ENCODE measurements at regions not wholly inside any gene's neighbourhood (a gene's known extent, or its start where the extent isn't known, plus 50 kb on each side); places are given as distances from the start of the nearest gene placed in this dataset.

GRCh38 chr2:81528852-81529480 is 1224.4 kb upstream of the LRRTM1 start:
- Histone ChIP-seq H3K36me3 (ENCODE audit: control insufficient read depth, insufficient read depth, low read length, severe bottlenecking) (no peaks in the 10 kb centered on the region), H3K9me3 (ENCODE audit: control insufficient read depth, low read length) (no peaks in the 10 kb centered on the region), H3K4me3 (ENCODE audit: low read length) (no peak overlapping the region), H3K4me1 (ENCODE audit: control insufficient read depth, insufficient read depth, low read length) (no peaks in the 10 kb centered on the region), H3K9ac (ENCODE audit: low read length) (no peak overlapping the region), H3K27me3 (replicated peaks; ENCODE audit: control insufficient read depth, insufficient read depth, low read length) (no peaks in the 10 kb centered on the region)
- no peak for DNase-seq (ENCODE audit: low read depth)

- no peak overlapping the region for H3K9ac ChIP-seq (ENCODE audit: low read length)
- DNase-seq (ENCODE audit: low read depth) = no peak
- no peaks in the 10 kb centered on the region for H3K9me3 ChIP-seq (ENCODE audit: control insufficient read depth, low read length)
- no peaks in the 10 kb centered on the region for H3K36me3 ChIP-seq (ENCODE audit: control insufficient read depth, insufficient read depth, low read length, severe bottlenecking)
- H3K4me1 ChIP-seq (ENCODE audit: control insufficient read depth, insufficient read depth, low read length) = no peaks in the 10 kb centered on the region
- no peaks in the 10 kb centered on the region for H3K27me3 ChIP-seq (replicated peaks; ENCODE audit: control insufficient read depth, insufficient read depth, low read length)
- H3K4me3 ChIP-seq (ENCODE audit: low read length) = no peak overlapping the region
These were observed 1218.8 kb upstream of the LRRTM1 start for GRCh38 chr2:81523344-81523743.

DNA sequence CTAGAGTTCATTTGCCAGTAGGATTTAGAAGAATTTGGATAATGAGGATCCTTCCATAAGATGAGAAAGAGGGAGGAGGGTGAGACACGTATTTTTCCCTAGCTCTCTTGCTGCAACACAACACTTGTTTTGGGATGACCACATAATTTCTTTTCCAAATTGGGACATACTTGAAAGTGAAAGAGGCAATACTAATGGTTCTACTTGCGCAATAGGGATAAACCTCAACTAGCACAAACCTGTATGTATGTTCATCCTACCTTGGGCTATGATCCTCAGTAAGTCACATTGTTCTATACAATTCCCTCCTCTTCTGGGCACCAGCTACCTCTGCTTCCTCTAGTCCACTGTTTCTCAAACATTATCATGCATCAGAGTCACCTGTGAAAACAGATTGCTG is 1208.8 kb upstream of the LRRTM1 start:
- Histone ChIP-seq H3K27me3 (replicated peaks; ENCODE audit: control insufficient read depth, insufficient read depth, low read length) (no peaks in the 10 kb centered on the region), H3K4me1 (ENCODE audit: control insufficient read depth, insufficient read depth, low read length) (no peaks in the 10 kb centered on the region), H3K9me3 (ENCODE audit: control insufficient read depth, low read length) (no peaks in the 10 kb centered on the region), H3K36me3 (ENCODE audit: control insufficient read depth, insufficient read depth, low read length, severe bottlenecking) (no peaks in the 10 kb centered on the region), H3K9ac (ENCODE audit: low read length) (no peak overlapping the region), H3K4me3 (ENCODE audit: low read length) (no peak overlapping the region)
- no peak for DNase-seq (ENCODE audit: low read depth)

DNA sequence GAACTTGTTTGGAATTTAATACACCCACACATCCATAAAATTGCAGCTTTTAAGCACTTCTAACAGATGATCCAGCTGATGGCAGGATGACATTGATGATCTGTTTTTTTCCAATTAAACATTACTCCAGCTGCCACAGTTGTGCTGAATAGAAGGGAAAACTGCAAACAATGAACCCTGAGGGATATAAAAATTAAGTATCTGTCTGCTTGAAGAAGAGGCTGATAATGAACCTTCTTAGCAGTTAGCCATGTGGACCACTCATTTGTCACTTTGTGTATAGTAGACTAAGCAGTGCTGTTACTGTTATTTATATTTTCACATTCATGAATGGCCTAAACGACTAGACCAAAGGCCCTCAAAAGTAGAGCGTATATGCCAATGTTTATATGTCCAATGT is 1201.0 kb upstream of the LRRTM1 start:
- H3K9me3 ChIP-seq (ENCODE audit: control insufficient read depth, low read length) = no peaks in the 10 kb centered on the region
- H3K4me1 ChIP-seq (ENCODE audit: control insufficient read depth, insufficient read depth, low read length) = no peaks in the 10 kb centered on the region
- no peak overlapping the region for H3K4me3 ChIP-seq (ENCODE audit: low read length)
- DNase-seq (ENCODE audit: low read depth) = no peak
- H3K9ac ChIP-seq (ENCODE audit: low read length) = no peak overlapping the region
- no peaks in the 10 kb centered on the region for H3K36me3 ChIP-seq (ENCODE audit: control insufficient read depth, insufficient read depth, low read length, severe bottlenecking)
- H3K27me3 ChIP-seq (replicated peaks; ENCODE audit: control insufficient read depth, insufficient read depth, low read length) = no peaks in the 10 kb centered on the region

DNA sequence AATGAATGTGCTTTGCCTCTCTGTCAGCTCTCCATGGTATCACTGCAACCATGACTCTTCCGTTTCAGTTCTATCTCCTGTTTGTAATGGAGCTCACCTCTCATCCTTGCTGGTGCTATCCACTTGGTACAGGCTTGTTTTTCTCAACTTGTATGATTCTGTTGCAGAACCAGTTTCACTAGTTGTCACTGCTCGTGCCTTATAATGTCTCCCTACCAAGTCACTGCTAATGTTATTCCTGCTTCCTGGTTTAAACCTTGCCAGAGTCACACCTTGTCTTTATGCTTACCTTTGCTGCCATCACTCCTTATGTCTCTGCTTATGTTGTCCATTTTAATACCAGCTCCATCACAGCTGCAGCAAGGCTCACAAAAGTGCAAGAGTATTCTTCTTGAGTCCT is 1191.0 kb upstream of the LRRTM1 start:
- Histone ChIP-seq H3K36me3 (ENCODE audit: control insufficient read depth, insufficient read depth, low read length, severe bottlenecking) (no peaks in the 10 kb centered on the region), H3K9ac (ENCODE audit: low read length) (no peak overlapping the region), H3K4me3 (ENCODE audit: low read length) (no peak overlapping the region), H3K27me3 (replicated peaks; ENCODE audit: control insufficient read depth, insufficient read depth, low read length) (no peaks in the 10 kb centered on the region), H3K4me1 (ENCODE audit: control insufficient read depth, insufficient read depth, low read length) (no peaks in the 10 kb centered on the region), H3K9me3 (ENCODE audit: control insufficient read depth, low read length) (no peaks in the 10 kb centered on the region)
- no peak for DNase-seq (ENCODE audit: low read depth)

DNA sequence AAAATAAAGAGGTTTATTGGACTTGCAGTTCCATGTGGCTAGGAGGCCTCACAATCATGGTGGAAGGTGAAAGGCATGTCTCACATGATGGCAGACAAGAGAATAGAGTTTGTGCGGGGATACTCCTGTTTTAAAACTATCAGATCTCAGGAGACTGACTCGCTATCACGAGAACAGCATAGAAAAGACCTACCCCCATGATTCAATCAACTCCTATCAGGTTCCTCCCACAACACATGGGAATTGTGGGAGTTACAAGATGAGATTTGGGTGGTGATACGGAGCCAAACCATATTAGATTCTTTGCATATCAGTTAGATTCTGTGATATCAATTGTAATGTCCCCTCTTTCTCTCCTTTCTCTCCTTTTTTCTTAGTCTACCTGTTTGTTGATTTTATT is 1178.7 kb upstream of the LRRTM1 start:
- Histone ChIP-seq H3K36me3 (ENCODE audit: control insufficient read depth, insufficient read depth, low read length, severe bottlenecking) (no peaks in the 10 kb centered on the region), H3K4me3 (ENCODE audit: low read length) (no peak overlapping the region), H3K9me3 (ENCODE audit: control insufficient read depth, low read length) (no peaks in the 10 kb centered on the region), H3K9ac (ENCODE audit: low read length) (no peak overlapping the region), H3K4me1 (ENCODE audit: control insufficient read depth, insufficient read depth, low read length) (no peaks in the 10 kb centered on the region), H3K27me3 (replicated peaks; ENCODE audit: control insufficient read depth, insufficient read depth, low read length) (no peaks in the 10 kb centered on the region)
- no peak for DNase-seq (ENCODE audit: low read depth)

- Histone ChIP-seq H3K9me3 (ENCODE audit: control insufficient read depth, low read length) (no peaks in the 10 kb centered on the region), H3K4me1 (ENCODE audit: control insufficient read depth, insufficient read depth, low read length) (no peaks in the 10 kb centered on the region), H3K4me3 (ENCODE audit: low read length) (no peak overlapping the region), H3K27me3 (replicated peaks; ENCODE audit: control insufficient read depth, insufficient read depth, low read length) (no peaks in the 10 kb centered on the region), H3K9ac (ENCODE audit: low read length) (no peak overlapping the region), H3K36me3 (ENCODE audit: control insufficient read depth, insufficient read depth, low read length, severe bottlenecking) (no peaks in the 10 kb centered on the region)
- DNase-seq (ENCODE audit: low read depth) = no peak
These were observed 1177.4 kb upstream of the LRRTM1 start for GRCh38 chr2:81481994-81482368.

GRCh38 chr2:81481242-81481993 is 1176.9 kb upstream of the LRRTM1 start:
- Histone ChIP-seq H3K4me1 (ENCODE audit: control insufficient read depth, insufficient read depth, low read length) (no peaks in the 10 kb centered on the region), H3K4me3 (ENCODE audit: low read length) (no peak overlapping the region), H3K9me3 (ENCODE audit: control insufficient read depth, low read length) (no peaks in the 10 kb centered on the region), H3K27me3 (replicated peaks; ENCODE audit: control insufficient read depth, insufficient read depth, low read length) (no peaks in the 10 kb centered on the region), H3K36me3 (ENCODE audit: control insufficient read depth, insufficient read depth, low read length, severe bottlenecking) (no peaks in the 10 kb centered on the region), H3K9ac (ENCODE audit: low read length) (no peak overlapping the region)
- no peak for DNase-seq (ENCODE audit: low read depth)

DNA sequence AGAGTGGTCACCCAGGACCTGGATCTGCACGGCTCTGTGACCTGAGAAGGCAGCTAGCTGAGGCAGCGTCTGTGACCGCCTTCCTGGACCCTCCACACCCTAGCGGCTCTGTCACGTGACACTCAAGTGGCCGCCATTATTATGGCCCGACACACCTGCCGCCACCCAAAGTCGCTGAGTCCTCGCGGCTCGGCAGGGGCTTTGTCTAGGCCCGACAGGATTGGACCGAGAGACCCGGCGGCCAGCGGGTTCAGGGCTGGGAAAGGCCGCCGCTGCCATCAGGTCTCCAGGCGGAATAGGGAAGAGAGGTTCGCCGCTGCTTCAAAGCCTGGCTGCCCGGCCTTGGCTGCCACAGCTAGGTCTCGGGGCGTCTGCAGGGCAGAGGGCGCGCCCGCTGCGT is 1162.5 kb upstream of the LRRTM1 start:
- H3K9me3 ChIP-seq (ENCODE audit: control insufficient read depth, low read length) = no peaks in the 10 kb centered on the region
- H3K36me3 ChIP-seq (ENCODE audit: control insufficient read depth, insufficient read depth, low read length, severe bottlenecking) = no peaks in the 10 kb centered on the region
- no peak for DNase-seq (ENCODE audit: low read depth)
- H3K27me3 ChIP-seq (replicated peaks; ENCODE audit: control insufficient read depth, insufficient read depth, low read length) = no peaks in the 10 kb centered on the region
- H3K4me3 ChIP-seq (ENCODE audit: low read length) = no peak overlapping the region
- H3K9ac ChIP-seq (ENCODE audit: low read length) = no peak overlapping the region
- H3K4me1 ChIP-seq (ENCODE audit: control insufficient read depth, insufficient read depth, low read length) = no peaks in the 10 kb centered on the region

DNA sequence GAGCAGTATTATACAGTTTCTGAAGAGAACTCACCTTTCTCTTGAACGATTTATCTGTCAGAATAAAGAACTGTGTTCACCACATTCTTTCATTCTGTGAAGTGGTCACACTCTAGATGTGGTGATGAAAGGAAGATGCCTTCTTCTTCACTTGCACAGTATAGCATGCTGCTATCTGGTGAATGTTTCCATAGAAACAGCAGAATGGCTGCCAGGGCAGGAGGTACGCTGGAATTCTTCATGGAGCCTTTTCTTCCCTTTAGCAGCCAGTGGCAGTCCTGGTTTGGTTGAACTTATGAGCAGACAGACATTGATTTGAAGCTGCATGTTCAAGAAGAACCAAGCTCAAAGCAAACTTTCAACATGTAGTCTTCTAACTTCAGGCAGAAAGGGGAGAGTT is 1157.9 kb upstream of the LRRTM1 start:
- H3K4me3 ChIP-seq (ENCODE audit: low read length) = no peak overlapping the region
- no peaks in the 10 kb centered on the region for H3K36me3 ChIP-seq (ENCODE audit: control insufficient read depth, insufficient read depth, low read length, severe bottlenecking)
- DNase-seq (ENCODE audit: low read depth) = no peak
- no peaks in the 10 kb centered on the region for H3K27me3 ChIP-seq (replicated peaks; ENCODE audit: control insufficient read depth, insufficient read depth, low read length)
- H3K9ac ChIP-seq (ENCODE audit: low read length) = no peak overlapping the region
- H3K4me1 ChIP-seq (ENCODE audit: control insufficient read depth, insufficient read depth, low read length) = no peaks in the 10 kb centered on the region
- no peaks in the 10 kb centered on the region for H3K9me3 ChIP-seq (ENCODE audit: control insufficient read depth, low read length)

GRCh38 chr2:81445176-81445575 is 1140.6 kb upstream of the LRRTM1 start:
- Histone ChIP-seq H3K27me3 (replicated peaks; ENCODE audit: control insufficient read depth, insufficient read depth, low read length) (no peaks in the 10 kb centered on the region), H3K36me3 (ENCODE audit: control insufficient read depth, insufficient read depth, low read length, severe bottlenecking) (no peaks in the 10 kb centered on the region), H3K4me1 (ENCODE audit: control insufficient read depth, insufficient read depth, low read length) (no peaks in the 10 kb centered on the region), H3K9ac (ENCODE audit: low read length) (no peak overlapping the region), H3K9me3 (ENCODE audit: control insufficient read depth, low read length) (no peaks in the 10 kb centered on the region), H3K4me3 (ENCODE audit: low read length) (no peak overlapping the region)
- DNase-seq (ENCODE audit: low read depth) = no peak
